Hepatocyte (in vitro differentiated cells): ENCODE measurements at regions not wholly inside any gene's neighbourhood (a gene's known extent, or its start where the extent isn't known, plus 50 kb on each side); places are given as distances from the start of the nearest gene placed in this dataset.

Experiments
- CTCF ChIP-seq: fragments of 200-600 bp; sonication (generic); IDR thresholded peaks from 2 replicates; pipeline ENCODE4 v1.5.1; 2016; ENCODE audit warnings: antibody characterized with exemption, mild to moderate bottlenecking; ENCODE audit not compliant: poor library complexity
- EZH2phosphoT487 ChIP-seq: fragments of 200-600 bp; sonication (generic); IDR thresholded peaks from one replicate; pipeline ENCODE4 v1.6.1; 2018; ENCODE audit warnings: antibody characterized with exemption, mild to moderate bottlenecking, low read depth, moderate library complexity; ENCODE audit not compliant: unreplicated experiment, severe bottlenecking

- TF ChIP-seq CTCF = no peak
- TF ChIP-seq EZH2phosphoT487 = no peak
Observed at GRCh38 chr5:116645627-116646026, 71.0 kb upstream of the SEMA6A start.
